Right lobe of liver (tissue), 6 donors: ENCODE measurements at regions not wholly inside any gene's neighbourhood (a gene's known extent, or its start where the extent isn't known, plus 50 kb on each side); places are given as distances from the start of the nearest gene placed in this dataset.

ENCODE experiments used
- ATAC-seq, 4 donors: fragments of 200-7000 bp; cut with Tn5 transposase; one replicate each; pipeline ENCODE4 v1.9.1; 2020; ENCODE audit warnings: mild to moderate bottlenecking in 4 of 4, moderate library complexity in 4 of 4
- DNase-seq, 3 donors: peaks; one replicate each; pipeline ENCODE4 v3.0.0-alpha.2; 2020
- H3K27ac ChIP-seq, 3 donors: fragments of 200-600 bp; one replicate each; pipeline ENCODE4 v1.8.0; 2022
- H3K27me3 ChIP-seq, 2 donors: fragments of 200-600 bp; one replicate each; pipeline ENCODE4 v1.8.0; 2022
- H3K36me3 ChIP-seq, 4 donors: fragments of 200-600 bp; sonication (generic) in 1 of 4; one replicate each; pipeline versions ENCODE4 v1.5.1 to v1.8.0; 2017 to 2022; ENCODE audit warnings: control low read depth in 1 of 4
- H3K4me1 ChIP-seq, 4 donors: fragments of 200-600 bp; sonication (generic) in 1 of 4; one replicate each; pipeline versions ENCODE4 v1.5.1 to v1.8.0; 2017 to 2022; ENCODE audit warnings: control low read depth in 1 of 4
- H3K4me3 ChIP-seq, 3 donors: fragments of 200-600 bp; one replicate each; pipeline ENCODE4 v1.8.0; 2022
- H3K9me3 ChIP-seq, 4 donors: fragments of 200-600 bp; sonication (generic) in 1 of 4; one replicate each; pipeline versions ENCODE4 v1.5.1 to v1.8.0; 2017 to 2022; ENCODE audit warnings: control low read depth in 1 of 4
- POLR2A ChIP-seq: fragments of 450-650 bp; IDR thresholded peaks from one replicate; pipeline ENCODE4 v1.6.1; 2017; ENCODE audit warnings: antibody characterized with exemption, mild to moderate bottlenecking
- WGBS: methylation state at CpG from one replicate; pipeline ENCODE4 v1.1.6; 2018; ENCODE audit warnings: low coverage, low lambda C conversion rate; ENCODE audit not compliant: insufficient coverage; ENCODE audit errors: missing lambda C conversion rate; 5-methylcytosine and 5-hydroxymethylcytosine counted together
- intact Hi-C, 2 donors: fragments of 100-400 bp; cut with DNase I; formaldehyde crosslinking; loops; one replicate each; pipeline versions ENCODE4 v1.11.2 to v1.14.1; 2022
- TF ChIP-seq, protein P1 (sequence below), 4 donors: fragments of 200-600 bp in 3 of 4; fragments of 450-650 bp in 1 of 4; IDR thresholded peaks; one replicate each; pipeline versions ENCODE4 v1.5.1 to v1.8.0; 2016 to 2022; ENCODE audit warnings: antibody characterized with exemption in 4 of 4, mild to moderate bottlenecking in 2 of 4
- donor health status: DM: no; HTN: yes; CAD: no.
- donor health status: DM: no; HTN: no; CAD: no.
- donor health status: DM: no; HTN: no; CAD: no.
- donor health status: DM: no; HTN: yes; CAD: no.
- donor health status: DM: no; HTN: yes; CAD: no.

- H3K27ac ChIP-seq: no peak overlapping the region
- no peak overlapping the region for H3K4me3 ChIP-seq
- H3K36me3 ChIP-seq: no peaks in the 10 kb centered on the region
- peak; percentile 45 to 81 (median 65) for DNase-seq
- WGBS: 64% methylated on average over 2 of the region's 3 CpGs
- H3K4me1 ChIP-seq: no peaks in the 10 kb centered on the region
- ATAC-seq: peak; percentile 97 to 100 (median 98)
- no peaks in the 10 kb centered on the region for H3K27me3 ChIP-seq
- intact Hi-C loops: no loop called here
- no peaks in the 10 kb centered on the region for H3K9me3 ChIP-seq
- TF ChIP-seq, protein P1, sequence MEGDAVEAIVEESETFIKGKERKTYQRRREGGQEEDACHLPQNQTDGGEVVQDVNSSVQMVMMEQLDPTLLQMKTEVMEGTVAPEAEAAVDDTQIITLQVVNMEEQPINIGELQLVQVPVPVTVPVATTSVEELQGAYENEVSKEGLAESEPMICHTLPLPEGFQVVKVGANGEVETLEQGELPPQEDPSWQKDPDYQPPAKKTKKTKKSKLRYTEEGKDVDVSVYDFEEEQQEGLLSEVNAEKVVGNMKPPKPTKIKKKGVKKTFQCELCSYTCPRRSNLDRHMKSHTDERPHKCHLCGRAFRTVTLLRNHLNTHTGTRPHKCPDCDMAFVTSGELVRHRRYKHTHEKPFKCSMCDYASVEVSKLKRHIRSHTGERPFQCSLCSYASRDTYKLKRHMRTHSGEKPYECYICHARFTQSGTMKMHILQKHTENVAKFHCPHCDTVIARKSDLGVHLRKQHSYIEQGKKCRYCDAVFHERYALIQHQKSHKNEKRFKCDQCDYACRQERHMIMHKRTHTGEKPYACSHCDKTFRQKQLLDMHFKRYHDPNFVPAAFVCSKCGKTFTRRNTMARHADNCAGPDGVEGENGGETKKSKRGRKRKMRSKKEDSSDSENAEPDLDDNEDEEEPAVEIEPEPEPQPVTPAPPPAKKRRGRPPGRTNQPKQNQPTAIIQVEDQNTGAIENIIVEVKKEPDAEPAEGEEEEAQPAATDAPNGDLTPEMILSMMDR (IDR thresholded peaks at IDR 0.05): peak in 3 of 4 donors; percentile 45 to 56 (median 47)
- TF ChIP-seq POLR2A: no peak
Observed at GRCh38 chr15:37289109-37289765, 188.9 kb upstream of the MEIS2 start.

GRCh38 chr15:37291920-37292319 is 191.6 kb upstream of the MEIS2 start:
- Histone ChIP-seq H3K36me3 (no peaks in the 10 kb centered on the region), H3K4me3 (no peak overlapping the region), H3K9me3 (no peaks in the 10 kb centered on the region), H3K27me3 (no peaks in the 10 kb centered on the region), H3K27ac (no peak overlapping the region), H3K4me1 (no peaks in the 10 kb centered on the region)
- DNase-seq (no peak), ATAC-seq (peak in 2 of 4 donors; percentile 58 to 76)
- TF ChIP-seq, protein P1 (IDR thresholded peaks at IDR 0.05): no peak
- no peak for TF ChIP-seq POLR2A
- WGBS: 18% methylated on average over 1 of the region's 1 CpG
- intact Hi-C loops: no loop called here

DNA sequence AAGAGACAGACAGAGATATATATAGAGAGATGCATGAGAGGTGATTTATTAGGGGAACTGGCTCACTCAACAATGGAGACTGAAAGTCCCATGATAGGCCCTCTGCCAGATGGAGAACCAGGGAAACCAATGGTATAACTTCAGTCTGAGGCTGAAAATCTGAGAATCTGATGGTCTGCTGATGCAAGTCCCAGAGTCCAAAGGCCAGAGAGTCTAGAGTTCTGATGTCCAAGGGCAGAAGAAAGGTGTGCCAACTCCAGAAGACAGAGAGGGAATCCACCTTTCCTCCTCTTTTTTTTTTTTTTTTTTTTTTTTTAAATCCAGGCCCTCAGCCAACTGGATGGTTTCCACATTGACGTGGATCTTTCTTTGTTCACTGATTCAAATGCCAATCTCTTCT is 197.9 kb upstream of the MEIS2 start:
- TF ChIP-seq, protein P1 (IDR thresholded peaks at IDR 0.05): no peak
- no peak for TF ChIP-seq POLR2A
- intact Hi-C loops: no loop called here
- WGBS: no CpG with 5 or more reads among the region's 1 CpG
- H3K27ac ChIP-seq: no peak overlapping the region
- no peak overlapping the region for H3K4me3 ChIP-seq
- no peaks in the 10 kb centered on the region for H3K4me1 ChIP-seq
- DNase-seq (no peak), ATAC-seq (peak in 3 of 4 donors; percentile 42 to 57 (median 56))
- no peaks in the 10 kb centered on the region for H3K27me3 ChIP-seq
- no peaks in the 10 kb centered on the region for H3K9me3 ChIP-seq
- H3K36me3 ChIP-seq: no peaks in the 10 kb centered on the region

DNA sequence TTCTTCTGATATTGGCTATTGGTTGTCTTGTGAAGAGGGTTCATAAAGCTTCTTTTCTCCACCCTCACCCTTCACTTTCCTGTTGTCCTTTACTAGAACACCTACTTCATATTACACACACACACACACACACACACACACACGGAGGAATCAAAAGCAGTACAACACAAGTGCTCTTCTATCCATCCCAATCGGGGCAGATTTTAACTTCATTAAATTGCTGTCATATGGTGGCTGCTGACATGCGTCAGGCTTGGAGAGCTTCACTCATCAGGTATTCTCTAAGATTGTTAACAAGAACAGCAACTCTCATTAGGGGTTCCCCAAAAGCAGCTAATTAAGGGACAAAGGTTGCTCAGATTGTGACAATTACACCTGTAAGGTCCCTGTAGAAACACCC is 239.1 kb upstream of the MEIS2 start:
- DNase-seq: no peak

More for the DNA sequence above, 239.1 kb upstream of the MEIS2 start:
- H3K4me1 ChIP-seq: no peaks in the 10 kb centered on the region
- intact Hi-C loops: no loop called here
- WGBS: 63% methylated on average over 3 of the region's 3 CpGs
- no peaks in the 10 kb centered on the region for H3K9me3 ChIP-seq
- no peak overlapping the region for H3K27ac ChIP-seq
- H3K36me3 ChIP-seq: no peaks in the 10 kb centered on the region
- no peak for ATAC-seq
- TF ChIP-seq POLR2A: no peak
- TF ChIP-seq, protein P1 (IDR thresholded peaks at IDR 0.05): no peak
- no peaks in the 10 kb centered on the region for H3K27me3 ChIP-seq
- H3K4me3 ChIP-seq: no peak overlapping the region
